ENCODE measurements at regions not wholly inside any gene's neighbourhood (a gene's known extent, or its start where the extent isn't known, plus 50 kb on each side); places are given as distances from the start of the nearest gene placed in this dataset.

DNA sequence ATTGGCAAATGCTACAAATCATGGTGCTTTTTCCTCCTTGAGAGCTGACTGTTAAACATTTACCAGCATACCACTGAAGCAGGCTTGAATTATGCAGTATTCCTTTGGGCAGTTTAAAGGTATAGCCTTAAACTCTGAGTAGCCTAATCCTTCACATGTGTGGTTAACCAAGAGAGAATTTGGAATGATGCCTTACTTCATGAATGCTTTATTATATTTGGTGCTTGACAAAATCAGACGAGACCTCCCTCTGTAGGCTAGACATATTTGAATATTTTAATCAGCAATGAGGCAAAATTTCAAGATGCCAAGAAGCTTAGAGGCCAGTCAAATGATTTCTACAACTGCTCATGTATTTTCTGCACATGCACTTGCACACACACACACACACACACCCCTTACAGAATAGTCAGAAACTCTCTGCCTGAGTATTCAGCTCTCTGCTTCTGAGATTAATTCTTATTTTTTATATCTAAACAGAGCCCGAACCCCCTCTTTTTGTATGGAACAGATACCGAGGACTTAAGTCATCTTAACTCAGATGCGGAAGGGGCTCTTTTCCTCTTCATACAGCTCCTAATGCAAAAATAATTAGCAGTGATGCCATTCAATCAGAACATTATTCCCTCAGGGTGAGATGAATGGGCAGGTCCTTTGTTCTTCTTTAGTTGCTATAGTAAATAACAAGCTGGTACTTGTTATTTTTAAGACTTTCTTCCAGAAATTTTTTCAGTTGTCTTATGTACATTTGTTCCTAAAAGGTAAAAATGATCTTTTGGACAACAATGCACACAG lies 195.5 kb upstream of the TMC3 start:
- no peak for DNase-seq

DNA sequence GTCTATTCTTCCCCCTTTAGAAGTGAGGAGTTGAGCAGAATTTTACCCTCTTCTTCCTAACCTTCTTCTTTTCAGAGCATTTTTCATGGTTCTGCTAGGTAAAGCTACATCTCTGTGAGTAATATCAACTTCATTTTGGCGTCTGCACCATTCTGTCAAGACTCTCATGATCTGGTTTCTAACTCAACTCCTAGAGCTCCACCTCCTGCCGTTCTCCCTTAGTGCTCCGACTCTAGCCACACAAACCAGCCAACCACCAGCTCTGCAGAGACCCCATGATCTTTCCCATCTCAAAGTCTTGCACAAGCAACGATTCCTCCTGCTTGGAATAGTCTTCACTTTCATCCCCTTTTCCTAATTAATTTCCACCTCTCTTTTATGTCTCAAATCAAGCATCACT lies 193.9 kb upstream of the TMC3 start:
- no peak for DNase-seq

DNA sequence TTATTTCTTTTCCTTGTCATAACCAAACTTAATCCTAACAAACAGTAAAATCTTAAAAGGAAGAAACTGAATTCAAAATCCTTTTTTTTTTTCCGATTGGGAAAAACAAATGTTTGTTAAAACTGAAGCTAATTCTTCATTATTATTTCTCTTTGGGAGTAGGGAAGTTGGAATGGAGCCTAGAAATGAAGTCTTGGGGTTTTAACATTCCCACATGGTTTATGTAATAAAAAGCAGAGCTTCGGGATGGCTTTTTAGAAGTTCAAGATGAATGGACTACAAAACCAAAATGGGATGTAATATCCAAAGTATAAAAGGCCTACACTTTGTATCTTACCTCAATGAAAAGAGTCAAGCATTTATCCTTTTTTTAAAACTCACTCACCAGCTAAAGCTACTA lies 189.0 kb upstream of the TMC3 start:
- no peak for DNase-seq

DNA sequence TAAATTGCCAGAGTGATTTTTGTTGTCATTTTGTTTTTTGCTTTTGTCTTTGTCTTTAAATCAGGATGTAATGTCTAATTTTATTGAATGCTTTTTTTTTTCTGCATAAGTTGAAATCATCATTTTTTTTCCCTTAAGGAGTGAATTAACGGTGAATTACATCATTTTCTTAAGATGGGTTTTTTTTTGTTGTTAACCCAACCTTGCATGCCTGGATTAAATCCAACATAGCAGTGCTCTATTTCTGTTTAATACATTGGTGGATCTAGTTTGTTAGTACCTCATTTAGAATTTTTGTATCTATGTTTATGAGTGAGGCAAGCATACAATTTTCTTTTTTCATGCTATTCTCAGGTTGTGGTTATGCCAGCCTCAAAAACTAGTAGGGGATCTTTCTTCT lies 186.4 kb upstream of the TMC3 start:
- DNase-seq: no peak

DNA sequence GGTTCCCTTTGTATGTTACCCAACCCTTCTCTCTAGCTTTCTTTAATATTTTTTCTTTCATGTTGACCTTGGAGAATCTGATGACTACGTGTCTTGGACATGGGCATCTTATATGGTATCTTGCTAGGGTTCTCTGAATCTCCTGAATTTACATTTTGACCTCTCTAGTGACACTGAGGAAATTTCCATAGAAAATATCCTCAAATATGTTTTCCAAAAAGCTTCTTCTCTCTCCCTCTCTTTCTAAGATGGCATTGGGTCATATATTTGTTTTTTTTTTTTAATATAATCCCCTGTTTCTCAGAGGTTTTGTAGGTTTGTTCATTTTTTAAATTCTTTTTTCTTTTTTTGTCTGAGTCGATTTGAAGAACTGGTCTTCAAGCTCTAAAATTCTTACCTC lies 184.0 kb upstream of the TMC3 start:
- no peak for DNase-seq

DNA sequence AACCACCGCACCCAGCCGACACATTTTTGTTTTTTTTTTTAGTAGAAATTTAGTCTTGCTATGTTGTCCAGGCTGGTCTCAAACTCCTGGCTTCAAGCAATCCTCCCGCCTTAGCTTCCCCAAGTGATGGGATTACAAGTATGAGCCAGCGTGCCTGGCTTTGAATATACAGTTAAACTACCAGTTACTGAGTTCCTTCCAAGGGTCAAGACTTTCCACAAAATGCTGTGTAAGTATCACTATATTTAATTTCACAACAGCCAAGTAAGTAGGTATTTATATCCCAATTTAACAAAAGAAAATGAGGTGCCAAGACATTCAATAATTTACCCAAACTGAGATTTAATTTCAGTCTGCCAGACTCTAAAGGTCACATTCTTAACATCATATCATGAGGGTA lies 181.3 kb upstream of the TMC3 start:
- DNase-seq: no peak

DNA sequence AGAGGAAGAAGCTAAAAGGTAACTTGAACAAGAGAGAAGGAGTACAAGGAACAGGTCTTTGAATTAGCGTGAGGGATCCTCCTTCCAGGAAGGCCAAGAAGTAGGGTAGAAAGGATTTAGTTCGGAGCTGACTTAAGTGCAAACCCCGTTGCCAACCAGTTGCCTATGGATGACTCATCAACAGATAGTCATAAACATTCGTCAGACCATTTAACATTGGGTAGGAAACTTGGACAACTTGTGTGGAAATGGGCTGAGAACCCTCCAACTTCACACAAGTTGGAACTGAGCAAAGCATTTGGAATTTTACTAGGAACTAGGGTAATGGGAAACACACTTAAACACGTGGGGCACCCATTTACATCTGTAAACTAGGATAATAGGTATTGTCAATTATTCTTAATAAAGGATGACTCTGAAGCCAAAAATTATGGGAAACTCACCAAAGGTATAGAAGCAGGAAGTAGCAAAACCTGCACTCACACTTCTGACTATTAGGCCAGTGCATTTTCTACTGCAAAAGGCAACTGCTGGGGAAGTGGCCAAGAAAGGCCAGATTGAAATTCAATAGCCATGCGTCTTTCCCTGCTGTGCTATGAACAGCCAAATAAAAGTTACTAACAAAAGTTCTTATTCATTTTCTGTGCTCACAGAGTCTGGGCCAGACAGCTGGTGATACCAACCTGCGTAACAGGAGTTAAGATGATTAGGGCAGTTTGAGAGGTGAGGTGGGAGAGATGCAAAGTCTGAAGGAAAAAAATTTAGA lies 174.5 kb upstream of the TMC3 start:
- DNase-seq: no peak

DNA sequence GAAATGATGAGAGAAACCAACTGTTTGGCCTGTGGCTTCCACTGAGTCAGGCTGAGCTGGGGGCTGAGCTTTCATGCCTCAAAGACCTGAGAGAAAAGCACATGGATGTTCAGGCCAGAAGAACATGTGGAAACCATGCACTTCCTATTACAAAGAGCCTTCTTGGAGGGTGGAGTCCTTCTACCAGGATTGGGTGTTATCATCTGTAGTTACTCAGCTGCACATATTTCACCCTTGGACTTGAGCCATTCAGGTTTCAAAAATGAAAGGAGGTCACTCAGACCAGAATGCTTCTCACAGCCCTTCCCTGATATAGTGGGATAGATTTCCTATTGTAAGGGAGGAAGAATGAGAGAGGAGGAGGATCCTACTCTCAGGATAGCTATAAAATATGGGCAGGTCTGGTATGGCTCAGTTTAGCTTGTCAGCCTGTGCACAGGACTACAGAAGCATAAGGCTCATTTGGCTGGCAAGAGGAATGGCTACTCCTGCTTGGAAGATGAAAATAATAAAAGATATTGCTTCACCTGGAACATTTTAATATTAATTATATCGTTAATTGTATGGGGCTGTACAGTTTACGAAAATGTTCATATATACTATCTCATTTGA lies 173.6 kb upstream of the TMC3 start:
- no peak for DNase-seq

DNA sequence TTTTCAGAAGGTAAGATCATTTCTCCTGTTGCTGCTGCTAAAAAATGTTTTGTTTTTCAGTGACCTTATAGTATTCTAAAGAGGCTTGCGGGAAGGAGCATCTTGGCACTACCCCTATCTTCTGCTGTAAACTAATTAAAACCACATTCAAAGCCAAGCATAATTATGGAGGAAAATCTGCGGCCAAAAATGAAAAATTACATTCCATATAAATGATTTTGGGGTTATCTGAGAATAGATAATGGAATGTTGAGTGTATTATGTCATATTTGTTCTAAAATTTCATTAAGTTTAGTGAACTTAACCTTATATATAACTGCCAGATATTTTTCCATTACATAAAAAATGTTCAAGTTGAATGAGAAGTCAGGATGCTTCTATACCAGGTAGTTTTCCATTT lies 170.4 kb upstream of the TMC3 start:
- DNase-seq: no peak

DNA sequence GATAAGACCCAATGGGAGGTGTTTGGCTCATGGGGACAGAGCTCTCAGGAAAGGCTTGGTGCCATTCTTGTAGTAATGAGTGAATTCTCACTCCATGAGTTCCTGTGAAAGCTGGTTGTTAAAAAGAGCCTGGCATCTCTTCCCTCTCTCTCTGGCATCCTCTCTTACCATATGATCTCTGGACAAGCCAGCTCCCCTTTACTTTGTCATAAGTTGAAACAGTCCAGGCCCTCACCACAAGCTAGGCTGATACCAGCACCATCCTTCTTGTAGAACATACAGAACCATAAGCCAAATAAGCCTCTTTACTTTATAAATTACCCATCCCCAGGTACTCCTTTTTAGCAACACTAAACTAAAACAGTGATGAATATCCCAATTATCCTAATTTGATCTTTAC lies 166.9 kb upstream of the TMC3 start:
- no peak for DNase-seq

DNA sequence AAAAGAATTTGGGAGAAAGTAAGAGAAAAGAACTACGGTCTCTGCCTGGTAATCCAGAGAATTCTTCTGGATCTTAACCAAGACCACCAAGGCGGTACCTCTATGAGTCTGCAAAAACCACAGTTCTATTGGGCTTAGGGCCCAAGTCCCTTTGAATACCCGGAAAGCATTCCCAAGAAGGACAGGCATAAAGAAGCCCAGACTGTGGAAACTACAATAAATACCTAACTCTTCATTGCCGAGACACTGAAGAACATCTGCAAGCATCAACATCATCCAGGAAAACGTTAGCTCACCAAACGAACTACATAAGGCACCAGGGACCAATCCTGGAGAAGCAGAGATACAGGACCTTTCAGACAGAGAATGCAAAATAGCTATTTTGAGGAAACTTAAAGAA lies 162.3 kb upstream of the TMC3 start:
- DNase-seq: no peak

DNA sequence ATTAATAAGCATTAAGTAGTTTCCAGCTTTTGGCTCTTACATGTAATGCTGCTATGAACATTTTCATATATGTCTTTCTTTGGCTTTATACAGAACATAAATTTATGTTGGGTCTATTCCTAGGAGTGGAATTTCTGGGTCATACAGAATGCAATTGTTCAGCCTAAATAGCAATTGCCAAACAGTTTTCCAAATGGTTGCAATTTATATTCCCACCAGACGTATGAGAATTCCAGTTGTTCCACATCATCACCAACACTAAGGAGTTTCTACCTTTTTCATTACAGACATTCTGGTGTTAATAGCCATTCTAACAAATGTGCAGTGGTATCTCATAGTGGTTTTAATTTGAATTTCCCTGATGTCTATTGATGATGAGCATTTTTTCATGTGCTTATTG lies 160.1 kb upstream of the TMC3 start:
- DNase-seq: no peak

DNA sequence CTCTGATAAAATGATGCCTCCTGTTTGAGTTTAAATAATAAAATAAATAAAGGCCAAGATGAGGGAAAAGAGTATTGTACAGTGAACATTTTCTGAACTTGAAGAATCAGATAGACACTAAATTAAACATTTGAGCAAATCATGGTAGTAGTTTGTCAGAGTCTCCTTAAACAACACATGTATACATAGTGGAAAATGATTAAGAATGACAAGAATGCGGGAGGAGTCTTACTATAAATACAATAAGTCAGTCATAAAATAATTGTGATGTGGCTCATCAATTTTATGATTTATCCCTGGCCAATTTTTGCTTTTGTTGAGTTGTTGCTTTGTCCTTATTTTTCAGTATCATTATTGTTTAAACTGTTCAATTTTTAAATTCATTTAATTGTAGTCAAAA lies 158.0 kb upstream of the TMC3 start:
- no peak for DNase-seq

DNA sequence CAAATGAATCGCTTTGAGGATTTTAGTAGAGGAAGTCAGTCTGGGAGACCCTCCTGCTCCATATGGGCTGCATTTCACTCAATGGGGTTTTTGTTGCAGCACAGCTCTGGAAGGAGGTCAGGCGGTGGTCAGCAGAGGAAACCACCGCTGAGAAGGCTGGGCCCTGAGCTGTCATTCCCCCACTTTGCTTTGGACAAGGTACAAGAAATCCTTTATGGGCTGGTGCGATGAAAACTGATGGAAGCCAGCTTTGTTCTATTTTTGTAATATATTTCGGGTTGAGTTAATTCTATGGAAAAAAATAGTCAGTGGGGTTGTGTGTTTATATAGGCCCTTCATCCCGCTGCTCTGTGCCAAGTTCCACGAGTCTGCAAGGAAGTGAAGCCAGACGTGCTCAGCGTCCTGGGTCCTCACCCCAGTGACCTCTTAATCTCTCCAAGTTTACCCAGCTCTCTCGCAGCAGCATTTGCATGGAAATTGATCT lies 157.1 kb upstream of the TMC3 start:
- no peak for DNase-seq

DNA sequence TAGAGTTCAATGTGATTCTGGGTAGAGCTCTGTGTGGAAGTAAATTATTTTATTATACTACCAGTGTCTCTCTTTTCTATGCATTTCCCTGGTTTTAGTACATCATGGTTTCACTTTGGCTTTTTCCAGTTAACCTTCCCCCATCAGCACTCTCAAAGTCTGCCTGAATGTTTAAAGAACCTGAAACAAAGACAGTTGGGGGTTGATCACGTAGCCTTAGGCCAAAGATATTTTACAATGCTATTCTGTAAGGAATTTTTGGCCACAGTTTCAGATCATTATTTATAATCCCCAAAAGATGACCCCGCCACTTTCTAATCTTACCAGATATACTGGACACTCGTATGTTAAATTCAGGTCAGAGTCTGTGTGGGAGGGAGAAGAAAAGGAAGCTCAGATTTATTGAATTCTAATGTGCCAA lies 156.3 kb upstream of the TMC3 start:
- DNase-seq: no peak

DNA sequence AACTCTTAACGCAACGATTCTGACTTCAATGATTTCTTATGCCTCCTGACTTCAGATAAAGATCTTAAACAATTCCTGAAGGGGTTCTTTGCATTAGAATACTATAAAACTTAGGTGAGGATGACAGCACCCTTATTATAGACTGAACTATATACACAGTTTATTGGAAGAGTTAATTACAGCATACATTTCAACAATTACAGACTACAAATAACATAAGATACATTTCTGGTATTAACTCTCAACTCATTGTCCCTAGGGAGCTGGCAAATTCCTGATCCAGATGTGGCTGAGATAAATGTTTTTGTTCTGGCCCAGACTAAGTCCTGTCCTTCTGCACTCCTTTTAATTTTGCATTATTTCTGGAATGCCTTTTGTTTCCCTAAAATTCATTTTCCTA lies 155.5 kb upstream of the TMC3 start:
- DNase-seq: no peak

DNA sequence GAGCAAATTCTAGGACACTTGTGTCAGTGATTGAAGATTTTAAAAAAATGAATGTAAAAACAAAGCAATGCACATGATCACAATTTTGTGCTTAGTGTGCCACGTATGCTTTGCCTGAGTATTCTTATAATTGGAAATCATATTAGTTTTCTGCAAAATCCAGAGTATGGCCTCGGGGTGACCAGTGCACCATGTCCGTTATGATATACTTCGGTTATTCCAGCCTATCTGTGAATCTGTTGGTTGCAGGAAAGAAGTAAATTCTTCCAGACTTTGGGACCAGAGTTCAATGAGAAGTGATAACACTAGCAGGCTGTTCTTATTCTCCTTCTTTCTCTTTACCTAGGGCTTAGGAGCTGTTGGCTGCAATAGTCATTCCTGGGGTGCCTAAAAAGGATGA lies 152.0 kb upstream of the TMC3 start:
- DNase-seq: no peak

DNA sequence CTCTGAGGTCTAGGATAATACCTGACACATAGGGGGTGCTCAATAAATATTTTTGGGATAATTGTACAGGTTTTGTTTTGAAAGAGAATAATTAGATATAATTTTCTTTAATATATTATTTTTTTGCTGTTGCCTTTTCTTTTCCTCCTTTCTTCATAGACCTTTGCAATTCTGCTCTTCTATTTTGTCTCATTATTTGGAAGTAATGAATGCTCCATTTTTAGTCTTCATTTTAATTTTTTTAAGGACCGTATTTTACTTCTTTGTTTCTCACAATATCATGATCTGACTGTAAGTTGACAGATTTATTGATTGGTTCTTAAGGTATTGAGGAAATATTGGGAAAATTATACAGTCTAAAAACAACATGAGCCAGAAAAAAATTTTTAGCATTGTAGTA lies 150.5 kb upstream of the TMC3 start:
- DNase-seq: no peak

DNA sequence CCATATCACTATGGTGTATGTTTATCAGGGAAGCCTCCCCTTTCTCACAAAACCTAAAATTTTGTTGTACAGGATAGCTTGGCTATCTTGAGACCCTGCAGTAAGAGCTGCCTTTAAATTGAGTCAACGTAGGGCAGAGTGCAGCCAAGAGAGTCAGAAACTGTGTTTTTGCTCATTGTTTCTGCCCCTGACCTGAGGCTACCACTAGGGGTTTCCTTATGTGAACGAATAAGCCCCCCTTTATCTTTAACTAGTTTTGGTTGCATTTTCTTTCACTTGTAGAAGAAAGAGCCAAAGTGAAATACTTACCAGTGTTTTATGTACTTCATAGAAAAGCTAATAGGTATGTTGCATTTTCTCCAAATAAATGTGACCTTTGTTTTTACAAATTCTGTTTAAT lies 149.9 kb upstream of the TMC3 start:
- no peak for DNase-seq

DNA sequence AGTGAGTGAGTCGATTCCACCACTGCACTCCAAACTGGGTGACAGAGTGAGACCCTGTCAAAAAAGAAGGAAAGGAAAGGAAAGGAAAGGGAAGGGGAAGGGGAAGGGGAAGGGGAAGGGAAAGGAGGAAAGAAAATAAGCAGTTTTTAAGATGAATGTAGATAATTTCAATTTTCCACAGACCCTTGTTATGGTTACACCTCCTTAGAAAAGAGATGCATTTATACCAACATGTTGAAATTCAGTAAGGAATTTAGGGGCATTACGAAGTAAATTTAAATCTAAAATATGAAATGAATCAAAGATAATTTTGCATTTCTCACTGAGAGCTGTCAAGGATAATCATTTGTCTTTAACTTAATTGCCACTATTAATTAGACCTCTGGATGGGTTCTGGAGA lies 146.5 kb upstream of the TMC3 start:
- no peak for DNase-seq

DNA sequence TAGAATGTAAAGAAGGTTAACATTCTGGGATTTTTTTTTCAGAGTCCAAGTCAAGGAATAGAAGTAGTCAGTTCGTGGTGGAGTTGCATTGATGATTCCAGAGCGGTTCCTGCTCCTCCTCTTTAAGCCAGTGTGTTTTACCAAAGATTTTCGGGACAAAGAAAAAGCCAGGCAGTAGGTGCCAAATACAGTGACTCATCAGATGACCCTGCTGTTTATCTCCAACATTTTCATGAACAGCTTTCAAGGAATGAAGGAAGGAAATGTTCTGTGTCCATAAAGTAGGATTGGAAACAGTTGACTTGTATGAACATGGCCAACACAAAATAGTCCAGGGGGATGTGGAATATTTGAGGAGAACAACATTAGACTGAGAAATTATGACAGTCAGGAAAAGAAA lies 142.4 kb upstream of the TMC3 start:
- no peak for DNase-seq

DNA sequence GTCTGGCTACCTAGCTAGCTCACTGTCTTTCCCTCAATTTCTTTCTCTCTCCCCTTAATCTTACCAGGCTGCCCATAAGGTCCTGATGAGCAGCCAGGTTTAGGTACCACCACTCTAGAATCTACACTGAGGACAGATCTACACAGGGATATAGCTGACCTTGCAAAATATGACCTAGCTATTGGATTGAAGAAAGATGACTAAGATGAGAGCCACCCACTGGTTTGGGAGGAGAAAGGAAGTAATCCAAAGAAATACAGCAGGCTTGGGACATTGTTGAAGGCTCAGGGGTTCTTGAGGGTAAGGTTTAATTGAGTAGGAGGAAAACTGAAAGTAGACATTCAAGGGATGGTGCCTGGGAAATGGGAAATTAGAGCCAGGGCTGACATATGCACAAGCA lies 142.0 kb upstream of the TMC3 start:
- no peak for DNase-seq

DNA sequence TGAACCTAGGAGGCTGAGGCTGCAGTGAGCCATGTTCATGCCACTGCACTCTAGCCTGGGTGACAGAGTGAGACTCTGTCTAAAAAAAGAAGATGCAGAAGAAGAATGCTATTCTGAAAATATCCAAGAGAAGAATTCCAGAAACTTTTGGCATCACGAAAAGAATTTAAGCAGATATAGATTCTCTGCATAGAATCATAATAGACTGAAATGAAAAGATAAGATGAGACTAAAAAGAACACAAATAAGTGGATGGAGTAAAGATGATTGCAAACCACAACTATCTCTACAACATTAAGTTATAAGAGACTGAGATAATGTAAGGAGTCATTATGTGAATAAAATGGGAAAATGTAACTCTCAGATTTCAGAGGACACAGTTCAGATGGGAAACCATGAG lies 140.7 kb upstream of the TMC3 start:
- no peak for DNase-seq

DNA sequence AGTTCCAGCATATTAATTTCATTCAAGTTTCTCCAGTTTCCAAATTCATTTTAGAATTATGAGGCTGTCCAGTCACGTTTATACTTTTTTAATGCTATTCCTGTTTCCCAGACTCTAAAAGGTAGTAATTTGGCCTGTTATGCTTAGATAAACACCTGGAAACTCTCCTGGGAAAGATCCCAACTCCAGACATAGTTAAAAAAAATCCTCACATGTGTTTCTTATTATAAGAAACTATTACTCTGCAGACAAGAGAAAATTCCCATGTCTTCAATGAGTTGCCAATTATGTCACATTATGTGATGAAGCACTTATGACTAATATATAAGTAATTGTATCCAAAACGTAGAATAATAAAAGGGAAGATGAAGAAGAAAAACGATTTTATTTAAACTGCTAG lies 137.1 kb upstream of the TMC3 start:
- DNase-seq: no peak
